Left forelimb (tissue), 1 donor: ENCODE measurements at regions not wholly inside any gene's neighbourhood (a gene's known extent, or its start where the extent isn't known, plus 50 kb on each side); places are given as distances from the start of the nearest gene placed in this dataset.

Experiments used
- DNase-seq: peaks from one replicate; pipeline ENCODE4 v3.0.0-alpha.2; 2018; ENCODE audit warnings: low spot score

- no peak for DNase-seq
Observed at GRCh38 chr2:161019311-161019710, 140.9 kb upstream of the TANK start.

- no peak for DNase-seq
Observed at GRCh38 chr2:161020437-161020836, 139.8 kb upstream of the TANK start.

GRCh38 chr2:161028581-161028980 lies 131.6 kb upstream of the TANK start:
- no peak for DNase-seq

GRCh38 chr2:161029321-161029720 lies 130.9 kb upstream of the TANK start:
- no peak for DNase-seq

- DNase-seq: no peak
Observed at GRCh38 chr2:161030260-161031063, 129.8 kb upstream of the TANK start.

GRCh38 chr2:161031511-161031910 lies 128.7 kb upstream of the TANK start:
- no peak for DNase-seq

GRCh38 chr2:161032635-161033034 lies 127.6 kb upstream of the TANK start:
- no peak for DNase-seq

GRCh38 chr2:161033059-161033660 lies 127.1 kb upstream of the TANK start:
- DNase-seq: no peak

- DNase-seq: no peak
Observed at GRCh38 chr2:161036926-161037325, 123.3 kb upstream of the TANK start.

GRCh38 chr2:161039071-161039470 lies 121.2 kb upstream of the TANK start:
- DNase-seq: no peak

- no peak for DNase-seq
Observed at GRCh38 chr2:161041356-161041755, 118.9 kb upstream of the TANK start.

GRCh38 chr2:161042990-161043625 lies 117.1 kb upstream of the TANK start:
- DNase-seq: no peak

GRCh38 chr2:161044095-161044865 lies 115.9 kb upstream of the TANK start:
- DNase-seq: no peak

- DNase-seq: no peak
Observed at GRCh38 chr2:161044921-161045320, 115.3 kb upstream of the TANK start.

- DNase-seq: no peak
Observed at GRCh38 chr2:161045726-161046125, 114.5 kb upstream of the TANK start.

- no peak for DNase-seq
Observed at GRCh38 chr2:161046876-161047275, 113.4 kb upstream of the TANK start.

- DNase-seq: no peak
Observed at GRCh38 chr2:161048317-161048716, 111.9 kb upstream of the TANK start.

- no peak for DNase-seq
Observed at GRCh38 chr2:161049559-161049958, 110.7 kb upstream of the TANK start.

- no peak for DNase-seq
Observed at GRCh38 chr2:161052214-161052613, 108.0 kb upstream of the TANK start.

GRCh38 chr2:161055289-161055688 lies 104.9 kb upstream of the TANK start:
- no peak for DNase-seq

GRCh38 chr2:161059388-161059787 lies 100.8 kb upstream of the TANK start:
- DNase-seq: no peak

- no peak for DNase-seq
Observed at GRCh38 chr2:161061786-161062185, 98.4 kb upstream of the TANK start.
